Calu3 (cell line): ENCODE measurements at regions not wholly inside any gene's neighbourhood (a gene's known extent, or its start where the extent isn't known, plus 50 kb on each side); places are given as distances from the start of the nearest gene placed in this dataset.

Experiments used
- BruUV-seq: library from RNA; stranded (reverse); fragments of 400-500 nt; replicated peaks from 2 replicates; lab custom pipeline; 2021; lab: Mats Ljungman, UMichigan
- CTCF ChIA-PET: fragments of 300-600 bp; sonication (Branson Sonifier 250); formaldehyde crosslinking; loops from one replicate; lab custom pipeline; 2022; ENCODE audit warnings: antibody characterized with exemption; lab: Charles Lee
- DNase-seq: peaks from one replicate; pipeline ENCODE4 v3.0.0; 2022
- H3K27ac Mint-ChIP-seq: one replicate; pipeline ENCODE4 v1.8.0; 2022; ENCODE audit warnings: mixed read lengths; ENCODE audit not compliant: unreplicated experiment
- H3K27me3 Mint-ChIP-seq: one replicate; pipeline ENCODE4 v1.8.0; 2022; ENCODE audit warnings: mixed read lengths; ENCODE audit not compliant: unreplicated experiment
- H3K36me3 Mint-ChIP-seq: one replicate; pipeline ENCODE4 v1.8.0; 2022; ENCODE audit warnings: mild to moderate bottlenecking, moderate library complexity, mixed read lengths; ENCODE audit not compliant: insufficient read depth, unreplicated experiment
- H3K4me1 Mint-ChIP-seq: one replicate; pipeline ENCODE4 v1.8.0; 2022; ENCODE audit warnings: mild to moderate bottlenecking, low read depth, mixed read lengths; ENCODE audit not compliant: unreplicated experiment
- H3K4me3 Mint-ChIP-seq: one replicate; pipeline ENCODE4 v1.8.0; 2022; ENCODE audit warnings: mild to moderate bottlenecking, low read depth, moderate library complexity, mixed read lengths; ENCODE audit not compliant: unreplicated experiment
- H3K9me3 Mint-ChIP-seq: one replicate; pipeline ENCODE4 v1.8.0; 2022; ENCODE audit warnings: low read depth, mixed read lengths; ENCODE audit not compliant: unreplicated experiment
- intact Hi-C: fragments of 100-400 bp; cut with micrococcal nuclease; formaldehyde crosslinking; loops from one replicate; pipeline ENCODE4 v1.10.0; 2022; ENCODE audit not compliant: unreplicated experiment
- TF ChIP-seq, protein P1 (sequence below): fragments of 200-600 bp; IDR thresholded peaks from one replicate; pipeline ENCODE4 v1.8.0; 2022; ENCODE audit warnings: antibody characterized with exemption; ENCODE audit not compliant: unreplicated experiment

DNA sequence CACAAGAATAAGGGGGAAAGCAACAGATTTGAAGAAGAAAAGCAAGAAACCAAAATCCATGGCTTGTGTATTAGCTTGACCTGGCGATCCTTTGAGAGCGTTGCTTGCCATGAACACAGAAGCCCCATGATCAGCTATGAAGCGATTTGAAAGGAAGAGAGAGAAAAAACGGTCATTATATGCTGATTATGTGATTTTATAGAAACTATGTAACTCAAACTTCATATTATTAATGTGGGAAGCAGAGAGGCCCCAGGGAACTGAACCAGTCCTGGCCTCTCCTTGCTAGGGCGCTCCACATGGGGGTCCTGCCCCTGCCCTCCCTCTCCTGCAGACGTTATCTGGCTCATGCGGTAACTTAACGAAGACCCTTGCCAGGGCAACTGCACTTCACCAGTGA is 306.1 kb upstream of the ADARB2 start:
- H3K4me3 Mint-ChIP-seq, result no peak overlapping the region
- H3K4me1 Mint-ChIP-seq, result no peaks in the 10 kb centered on the region
- no peak overlapping the region for H3K27ac Mint-ChIP-seq
- intact Hi-C loops, result no loop called here
- peaks cover 14% of the 10 kb centered on the region for H3K9me3 Mint-ChIP-seq
- CTCF ChIA-PET, result no interaction called here
- TF ChIP-seq, protein P1, sequence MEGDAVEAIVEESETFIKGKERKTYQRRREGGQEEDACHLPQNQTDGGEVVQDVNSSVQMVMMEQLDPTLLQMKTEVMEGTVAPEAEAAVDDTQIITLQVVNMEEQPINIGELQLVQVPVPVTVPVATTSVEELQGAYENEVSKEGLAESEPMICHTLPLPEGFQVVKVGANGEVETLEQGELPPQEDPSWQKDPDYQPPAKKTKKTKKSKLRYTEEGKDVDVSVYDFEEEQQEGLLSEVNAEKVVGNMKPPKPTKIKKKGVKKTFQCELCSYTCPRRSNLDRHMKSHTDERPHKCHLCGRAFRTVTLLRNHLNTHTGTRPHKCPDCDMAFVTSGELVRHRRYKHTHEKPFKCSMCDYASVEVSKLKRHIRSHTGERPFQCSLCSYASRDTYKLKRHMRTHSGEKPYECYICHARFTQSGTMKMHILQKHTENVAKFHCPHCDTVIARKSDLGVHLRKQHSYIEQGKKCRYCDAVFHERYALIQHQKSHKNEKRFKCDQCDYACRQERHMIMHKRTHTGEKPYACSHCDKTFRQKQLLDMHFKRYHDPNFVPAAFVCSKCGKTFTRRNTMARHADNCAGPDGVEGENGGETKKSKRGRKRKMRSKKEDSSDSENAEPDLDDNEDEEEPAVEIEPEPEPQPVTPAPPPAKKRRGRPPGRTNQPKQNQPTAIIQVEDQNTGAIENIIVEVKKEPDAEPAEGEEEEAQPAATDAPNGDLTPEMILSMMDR, result no peak
- BruUV-seq, result no TSS peak
- no peak for DNase-seq
- no peaks in the 10 kb centered on the region for H3K27me3 Mint-ChIP-seq
- no peaks in the 10 kb centered on the region for H3K36me3 Mint-ChIP-seq

DNA sequence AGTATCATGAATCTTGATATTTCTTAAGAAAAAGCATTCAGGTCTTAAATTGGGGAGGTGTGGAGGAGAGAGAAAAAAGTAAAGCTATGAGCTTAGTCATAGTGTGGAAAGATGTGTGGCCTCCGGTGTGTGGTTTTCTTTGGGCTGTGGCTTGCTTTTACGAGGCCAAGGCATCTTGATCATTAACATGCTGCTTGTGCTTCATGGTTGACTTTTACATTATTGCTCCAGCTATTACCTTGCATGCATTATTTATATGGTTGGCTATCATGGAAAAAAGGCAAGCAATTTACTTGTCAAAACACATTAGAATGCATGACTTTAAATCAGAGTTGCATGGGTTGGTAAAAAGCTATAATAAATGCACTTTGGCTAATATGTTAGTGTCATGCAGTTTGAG is 300.7 kb upstream of the ADARB2 start:
- H3K27ac Mint-ChIP-seq, result no peak overlapping the region
- no peak for DNase-seq
- BruUV-seq, result no TSS peak
- H3K9me3 Mint-ChIP-seq, result peaks cover 10% of the 10 kb centered on the region
- intact Hi-C loops, result no loop called here
- no peaks in the 10 kb centered on the region for H3K4me1 Mint-ChIP-seq
- CTCF ChIA-PET, result no interaction called here
- H3K27me3 Mint-ChIP-seq, result no peaks in the 10 kb centered on the region
- no peaks in the 10 kb centered on the region for H3K36me3 Mint-ChIP-seq
- H3K4me3 Mint-ChIP-seq, result no peak overlapping the region
- TF ChIP-seq, protein P1, result no peak

DNA sequence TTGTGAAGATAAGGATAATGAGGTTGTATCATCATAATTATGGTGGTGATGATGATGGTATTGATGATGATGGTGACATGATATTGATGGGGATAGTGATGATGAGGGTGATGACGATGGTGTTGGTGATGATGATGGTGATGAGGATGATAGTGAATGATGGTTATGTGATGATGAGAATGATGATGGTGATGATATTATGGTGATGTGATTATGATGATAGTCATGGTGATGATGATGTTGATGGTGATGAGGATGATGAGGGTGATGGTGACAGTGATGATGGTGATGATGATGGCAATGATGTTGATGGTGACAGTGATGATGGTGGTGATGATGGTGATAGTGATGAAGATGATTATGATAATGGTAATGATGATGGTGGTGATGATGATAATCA is 299.9 kb upstream of the ADARB2 start:
- no peak for DNase-seq
- intact Hi-C loops, result no loop called here
- CTCF ChIA-PET, result no interaction called here
- Mint-ChIP-seq H3K27ac (no peak overlapping the region), H3K4me3 (no peak overlapping the region), H3K36me3 (no peaks in the 10 kb centered on the region), H3K4me1 (no peaks in the 10 kb centered on the region), H3K27me3 (no peaks in the 10 kb centered on the region), H3K9me3 (peaks cover 13% of the 10 kb centered on the region)
- TF ChIP-seq, protein P1, result no peak
- no TSS peak for BruUV-seq

DNA sequence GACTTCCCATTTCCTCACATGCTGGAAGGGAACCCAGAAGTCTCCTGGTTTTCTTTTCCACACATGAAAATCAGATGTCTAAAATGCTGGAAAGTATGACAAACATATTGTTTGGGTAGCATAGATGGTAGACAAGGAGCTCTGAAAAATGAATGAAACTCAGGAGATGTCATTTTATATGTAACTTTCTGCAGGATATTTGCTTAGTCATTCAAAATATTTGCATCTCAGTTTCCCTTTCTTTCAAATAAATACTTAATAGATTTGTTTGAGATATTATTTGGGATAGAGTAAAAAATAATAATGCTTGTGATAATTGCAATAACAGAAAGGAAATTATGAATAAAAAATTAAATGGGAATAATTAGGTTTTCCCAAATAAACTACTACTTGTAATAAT is 298.9 kb upstream of the ADARB2 start:
- DNase-seq, result no peak
- intact Hi-C loops, result no loop called here
- Mint-ChIP-seq H3K4me1 (no peaks in the 10 kb centered on the region), H3K9me3 (peaks cover 14% of the 10 kb centered on the region), H3K27ac (no peak overlapping the region), H3K27me3 (no peaks in the 10 kb centered on the region), H3K36me3 (no peaks in the 10 kb centered on the region), H3K4me3 (no peak overlapping the region)
- TF ChIP-seq, protein P1, result no peak
- no TSS peak for BruUV-seq
- CTCF ChIA-PET, result no interaction called here
